OCI-LY1 (cell line): ENCODE measurements at regions not wholly inside any gene's neighbourhood (a gene's known extent, or its start where the extent isn't known, plus 50 kb on each side); places are given as distances from the start of the nearest gene placed in this dataset.

Experiments
- H2AFZ ChIP-seq: fragments of 200-600 bp; sonication (generic), shearing (Covaris generic); 2 replicates; pipeline ENCODE4 v1.6.0; 2014; ENCODE audit warnings: antibody characterized with exemption, mild to moderate bottlenecking, low read length
- H3F3A ChIP-seq: fragments of 200-600 bp; sonication (generic), shearing (Covaris generic); 2 replicates; pipeline ENCODE4 v1.6.0; 2014; ENCODE audit warnings: mild to moderate bottlenecking, antibody characterized with exemption, low read length, moderate library complexity; ENCODE audit not compliant: insufficient read depth
- H3K27ac ChIP-seq: fragments of 200-600 bp; sonication (generic); 2 replicates; pipeline ENCODE4 v1.5.1; 2014; ENCODE audit warnings: low read length, mixed run types, mild to moderate bottlenecking, low read depth; ENCODE audit not compliant: poor library complexity, severe bottlenecking
- H3K27me3 ChIP-seq: fragments of 200-600 bp; sonication (generic); 2 replicates; pipeline ENCODE4 v1.6.0; 2014; ENCODE audit warnings: antibody characterized with exemption, mild to moderate bottlenecking, low read length, moderate library complexity; ENCODE audit not compliant: insufficient read depth
- H3K36me3 ChIP-seq: fragments of 200-600 bp; sonication (generic); 2 replicates; pipeline ENCODE4 v1.6.1; 2014; ENCODE audit warnings: mild to moderate bottlenecking, antibody characterized with exemption, low read length, moderate library complexity, mixed read lengths; ENCODE audit not compliant: insufficient read depth
- H3K4me1 ChIP-seq: fragments of 200-600 bp; sonication (generic); 2 replicates; pipeline ENCODE4 v1.5.1; 2014; ENCODE audit warnings: mild to moderate bottlenecking, low read length, moderate library complexity; ENCODE audit not compliant: insufficient read depth, severe bottlenecking
- H3K4me2 ChIP-seq: fragments of 200-600 bp; sonication (generic), shearing (Covaris generic); 2 replicates; pipeline ENCODE4 v1.6.1; 2014; ENCODE audit warnings: low read length
- H3K4me3 ChIP-seq: fragments of 200-600 bp; sonication (generic); 2 replicates; pipeline ENCODE4 v1.5.1; 2014; ENCODE audit warnings: low read length, low read depth, mild to moderate bottlenecking, mixed read lengths; ENCODE audit not compliant: poor library complexity, severe bottlenecking
- H3K79me2 ChIP-seq: fragments of 200-600 bp; shearing (Covaris generic); 2 replicates; pipeline ENCODE4 v1.6.1; 2016; ENCODE audit warnings: mixed run types, low read length, mixed read lengths; ENCODE audit not compliant: insufficient read depth
- H3K9ac ChIP-seq: fragments of 200-600 bp; sonication (generic), shearing (Covaris generic); 2 replicates; pipeline ENCODE4 v1.6.1; 2014; ENCODE audit warnings: mild to moderate bottlenecking, low read length, mixed read lengths
- H3K9me2 ChIP-seq: fragments of 200-600 bp; sonication (generic), shearing (Covaris generic); 2 replicates; pipeline ENCODE4 v1.6.1; 2014; ENCODE audit warnings: low read depth, mild to moderate bottlenecking, low read length, mixed read lengths
- H3K9me3 ChIP-seq: fragments of 200-600 bp; shearing (Covaris generic); 2 replicates; pipeline ENCODE4 v1.6.1; 2014; ENCODE audit warnings: low read length, mixed read lengths
- H4K20me1 ChIP-seq: fragments of 200-600 bp; sonication (generic), shearing (Covaris generic); 2 replicates; pipeline ENCODE4 v1.6.0; 2016; ENCODE audit warnings: mild to moderate bottlenecking, low read length; ENCODE audit not compliant: insufficient read depth
- CTCF ChIP-seq: fragments of 200-600 bp; sonication (generic), shearing (Covaris generic); IDR thresholded peaks from 2 replicates; pipeline ENCODE4 v1.5.1; 2017; ENCODE audit warnings: mild to moderate bottlenecking, antibody characterized with exemption, low read length, moderate library complexity, mixed read lengths
- EZH2 ChIP-seq: fragments of 200-600 bp; sonication (generic), shearing (Covaris generic); IDR thresholded peaks from 2 replicates; pipeline ENCODE4 v1.8.0; 2017; ENCODE audit warnings: borderline replicate concordance, mixed run types, mild to moderate bottlenecking, antibody characterized with exemption, low read length, moderate library complexity, mixed read lengths

- Histone ChIP-seq H3K9ac (no peak overlapping the region), H3K4me2 (no peak overlapping the region), H3K79me2 (no peaks in the 10 kb centered on the region), H4K20me1 (no peaks in the 10 kb centered on the region), H2AFZ (no peak overlapping the region), H3K4me1 (no peaks in the 10 kb centered on the region), H3K9me2 (no peaks in the 10 kb centered on the region), H3K9me3 (0 out of 2 replicates have a peak, but pooled peaks cover 7% of the 10 kb centered on the region), H3F3A (no peaks in the 10 kb centered on the region), H3K36me3 (peaks cover 7% of the 10 kb centered on the region), H3K27ac (no peak overlapping the region), H3K27me3 (no peaks in the 10 kb centered on the region), H3K4me3 (no peak overlapping the region)
- TF ChIP-seq EZH2 = no peak
Observed at GRCh38 chr7:67343572-67343971, 346.9 kb downstream of the TYW1 start.

- Histone ChIP-seq H3K27me3 (no peaks in the 10 kb centered on the region), H2AFZ (no peak overlapping the region), H4K20me1 (no peaks in the 10 kb centered on the region), H3K27ac (no peak overlapping the region), H3K4me2 (no peak overlapping the region), H3K9me3 (0 out of 2 replicates have a peak, but pooled peaks cover 7% of the 10 kb centered on the region), H3K9me2 (no peaks in the 10 kb centered on the region), H3K4me3 (no peak overlapping the region), H3K36me3 (peaks cover 7% of the 10 kb centered on the region), H3K9ac (no peak overlapping the region), H3K79me2 (no peaks in the 10 kb centered on the region), H3F3A (no peaks in the 10 kb centered on the region), H3K4me1 (no peaks in the 10 kb centered on the region)
- no peak for TF ChIP-seq EZH2
- TF ChIP-seq CTCF = no peak
Observed at GRCh38 chr7:67344481-67345193, 348.0 kb downstream of the TYW1 start.

- Histone ChIP-seq H3K9me2 (no peaks in the 10 kb centered on the region), H3F3A (no peaks in the 10 kb centered on the region), H3K27me3 (no peaks in the 10 kb centered on the region), H3K9ac (no peak overlapping the region), H3K36me3 (peaks cover 7% of the 10 kb centered on the region), H4K20me1 (no peaks in the 10 kb centered on the region), H3K4me2 (no peak overlapping the region), H3K4me1 (no peaks in the 10 kb centered on the region), H3K79me2 (no peaks in the 10 kb centered on the region), H3K27ac (no peak overlapping the region), H3K4me3 (no peak overlapping the region), H3K9me3 (0 out of 2 replicates have a peak, but pooled peaks cover 7% of the 10 kb centered on the region), H2AFZ (no peak overlapping the region)
- no peak for TF ChIP-seq CTCF
Observed at GRCh38 chr7:67346126-67346525, 349.5 kb downstream of the TYW1 start.

- Histone ChIP-seq H3K27me3 (no peaks in the 10 kb centered on the region), H3K4me3 (no peak overlapping the region), H3K9me2 (no peaks in the 10 kb centered on the region), H3K27ac (no peak overlapping the region), H3F3A (no peaks in the 10 kb centered on the region), H3K4me2 (no peak overlapping the region), H3K9me3 (0 out of 2 replicates have a peak, but pooled peaks cover 7% of the 10 kb centered on the region), H2AFZ (no peak overlapping the region), H3K36me3 (peaks cover 7% of the 10 kb centered on the region), H3K79me2 (no peaks in the 10 kb centered on the region), H4K20me1 (no peaks in the 10 kb centered on the region), H3K9ac (no peak overlapping the region), H3K4me1 (no peaks in the 10 kb centered on the region)
- TF ChIP-seq CTCF = no peak
- no peak for TF ChIP-seq EZH2
Observed at GRCh38 chr7:67346876-67347275, 350.2 kb downstream of the TYW1 start.
